NCI-H187 treated with DMSO at 0.1 percent for 48 hours (cell line): ENCODE measurements at regions not wholly inside any gene's neighbourhood (a gene's known extent, or its start where the extent isn't known, plus 50 kb on each side); places are given as distances from the start of the nearest gene placed in this dataset.
A peak's percentile ranks its signal among the peaks of the same experiment; 100 is the strongest.

Experiments used
- DNase-seq: peaks from one replicate; lab custom pipeline; 2025; lab: John Stamatoyannopoulos, UW

- DNase-seq: no peak
Observed at GRCh38 chr5:125696762-125697161, 726.4 kb upstream of the GRAMD2B start.

- DNase-seq: no peak
Observed at GRCh38 chr5:125698420-125698819, 724.8 kb upstream of the GRAMD2B start.

- DNase-seq: no peak
Observed at GRCh38 chr5:125699860-125700259, 723.3 kb upstream of the GRAMD2B start.

- DNase-seq: peak; percentile 89
Observed at GRCh38 chr5:125700380-125700861, 722.8 kb upstream of the GRAMD2B start.

- DNase-seq: no peak
Observed at GRCh38 chr5:125703616-125704015, 719.6 kb upstream of the GRAMD2B start.

- no peak for DNase-seq
Observed at GRCh38 chr5:125704888-125705287, 718.3 kb upstream of the GRAMD2B start.

- no peak for DNase-seq
Observed at GRCh38 chr5:125708583-125708982, 714.6 kb upstream of the GRAMD2B start.

GRCh38 chr5:125710745-125711144 is 712.5 kb upstream of the GRAMD2B start:
- no peak for DNase-seq

DNA sequence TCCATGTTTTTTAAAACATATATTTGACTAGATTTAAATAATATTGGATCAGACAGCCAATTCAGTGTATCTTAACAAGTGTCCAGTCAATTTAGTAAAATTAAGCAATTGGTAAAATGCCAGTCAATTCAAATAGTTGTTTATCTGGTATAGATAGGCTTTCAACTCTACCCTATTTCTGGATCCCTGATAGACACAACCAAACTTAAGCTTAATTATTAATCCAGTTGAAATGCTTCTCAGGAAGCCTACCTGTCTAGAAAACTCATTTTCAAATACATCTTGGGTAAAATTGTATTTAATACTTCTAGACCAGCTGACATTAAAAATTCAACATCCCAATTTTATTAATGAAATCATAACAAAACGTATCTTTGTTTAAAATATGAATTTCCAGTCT is 710.8 kb upstream of the GRAMD2B start:
- DNase-seq: no peak

- no peak for DNase-seq
Observed at GRCh38 chr5:125713109-125713805, 710.0 kb upstream of the GRAMD2B start.

DNA sequence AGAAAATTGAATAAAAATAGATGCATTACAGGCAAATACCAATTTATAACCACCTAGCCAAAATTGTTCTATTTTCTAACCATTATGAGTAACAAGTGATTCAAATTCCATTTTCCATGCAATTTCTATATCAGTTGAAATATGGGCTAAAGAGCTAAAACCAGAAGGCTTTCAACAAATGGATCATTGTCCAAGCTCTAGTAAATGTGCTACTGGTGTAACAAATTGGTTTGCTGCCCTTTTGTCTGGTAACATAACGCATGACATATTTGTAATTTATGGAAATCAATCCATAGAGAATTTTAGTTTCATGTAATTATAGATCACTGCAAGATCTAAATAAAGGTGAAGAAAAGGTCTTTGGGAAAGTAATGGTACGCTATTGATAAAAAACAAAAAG is 708.0 kb upstream of the GRAMD2B start:
- no peak for DNase-seq

DNA sequence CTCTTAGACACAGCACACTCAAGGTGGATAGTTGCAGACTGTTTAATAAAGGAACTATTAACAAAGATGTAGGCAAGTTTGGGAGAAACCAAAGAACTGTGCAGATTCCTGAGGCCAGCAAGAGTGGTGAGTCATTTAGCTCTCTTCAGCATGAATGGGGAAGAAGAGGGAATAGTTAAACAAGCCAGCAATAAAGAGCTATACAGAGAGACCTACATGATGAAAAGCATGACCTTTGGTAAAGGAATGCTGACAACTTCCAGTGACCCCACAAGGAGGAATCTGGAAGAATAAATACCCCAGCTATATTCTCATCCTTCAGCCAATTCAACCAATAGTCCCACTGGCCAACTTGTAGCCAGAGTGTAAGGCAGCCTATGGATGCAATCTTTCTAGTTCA is 706.0 kb upstream of the GRAMD2B start:
- DNase-seq: no peak

DNA sequence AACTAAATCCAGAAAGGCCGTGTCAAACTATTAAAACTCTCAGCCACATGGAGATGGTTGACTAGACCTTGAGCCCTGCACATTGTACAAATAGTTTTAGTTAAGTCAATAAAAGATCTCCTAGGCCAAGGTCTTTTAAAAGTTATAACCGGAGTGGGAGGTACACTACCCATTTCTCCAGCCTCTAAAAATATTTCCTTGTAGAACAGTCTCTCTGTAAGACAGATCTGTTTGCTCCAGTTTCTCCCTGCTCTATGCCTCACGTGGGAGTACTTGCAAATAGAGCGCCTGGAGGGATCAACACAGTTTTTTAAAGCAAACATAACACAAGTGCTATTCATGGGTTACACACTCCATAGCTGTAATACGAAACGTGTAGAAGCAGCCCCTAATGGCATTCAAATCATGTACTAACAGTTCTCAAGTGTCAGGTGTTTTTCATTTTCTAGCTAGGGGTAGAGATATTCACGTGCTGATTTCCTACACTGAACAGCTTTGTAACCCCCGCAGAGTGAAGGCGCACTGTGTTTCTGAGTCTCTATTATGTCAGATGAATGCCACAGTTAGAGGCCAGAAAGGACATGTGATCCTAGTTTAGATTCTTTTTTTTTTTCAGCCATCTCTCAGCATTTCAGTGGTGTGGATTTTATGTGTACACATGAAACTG is 703.4 kb upstream of the GRAMD2B start:
- DNase-seq: peak; percentile 98

DNA sequence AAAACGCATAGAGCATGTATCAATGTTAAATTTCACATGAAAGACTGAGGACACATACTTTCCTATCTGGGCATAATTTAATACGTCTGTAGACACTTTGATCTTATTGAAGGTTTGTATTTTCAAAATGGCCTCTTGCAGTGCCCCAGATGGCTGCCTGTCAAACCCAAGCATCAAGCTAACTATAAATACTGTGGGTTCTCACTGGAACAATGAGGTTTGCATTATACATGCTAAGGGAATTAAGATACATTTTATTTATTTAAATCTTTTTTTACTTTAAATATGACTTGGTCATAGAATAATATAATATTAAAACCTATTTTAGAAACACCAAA is 702.9 kb upstream of the GRAMD2B start:
- DNase-seq: no peak

DNA sequence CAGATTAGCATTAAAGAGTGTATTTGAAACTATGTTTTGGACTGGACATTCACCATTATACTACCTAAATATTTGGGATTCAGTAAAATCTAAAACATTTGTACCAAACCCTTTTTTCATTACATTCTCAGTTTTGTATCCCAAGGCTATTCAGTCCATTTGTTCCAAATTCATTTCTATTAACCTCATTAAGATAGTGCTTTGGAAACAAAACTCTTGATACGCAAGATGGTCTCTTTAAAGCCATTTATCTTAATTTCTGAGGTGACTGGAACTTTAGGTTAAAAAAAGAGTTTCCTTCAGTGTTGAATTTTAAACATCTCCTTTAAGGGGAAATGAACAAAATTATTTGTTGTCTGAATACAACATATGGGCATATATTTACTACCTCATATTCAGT is 702.5 kb upstream of the GRAMD2B start:
- no peak for DNase-seq

- DNase-seq: no peak
Observed at GRCh38 chr5:125722550-125722949, 700.7 kb upstream of the GRAMD2B start.

- DNase-seq: no peak
Observed at GRCh38 chr5:125725691-125726090, 697.5 kb upstream of the GRAMD2B start.

DNA sequence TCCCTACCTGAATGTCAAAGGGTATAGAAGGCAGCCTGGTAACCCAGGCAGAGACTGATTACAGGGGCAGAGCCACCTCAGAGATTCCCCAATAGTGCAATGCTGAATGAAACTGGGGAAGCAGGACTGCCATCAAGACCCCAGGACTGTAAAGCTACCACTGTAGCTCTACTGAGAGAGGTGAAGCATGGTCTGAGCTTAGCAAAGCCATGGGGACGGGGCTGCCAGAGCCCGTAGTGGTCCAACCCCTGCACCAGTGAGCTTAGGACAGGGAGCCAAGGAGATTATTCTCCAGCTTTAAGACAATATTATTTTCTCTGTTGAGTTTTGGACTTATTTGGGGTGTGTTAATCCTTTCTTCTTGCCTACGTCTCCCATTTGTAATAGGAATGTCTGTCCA is 679.3 kb upstream of the GRAMD2B start:
- no peak for DNase-seq

- DNase-seq: no peak
Observed at GRCh38 chr5:125746917-125747316, 676.3 kb upstream of the GRAMD2B start.

DNA sequence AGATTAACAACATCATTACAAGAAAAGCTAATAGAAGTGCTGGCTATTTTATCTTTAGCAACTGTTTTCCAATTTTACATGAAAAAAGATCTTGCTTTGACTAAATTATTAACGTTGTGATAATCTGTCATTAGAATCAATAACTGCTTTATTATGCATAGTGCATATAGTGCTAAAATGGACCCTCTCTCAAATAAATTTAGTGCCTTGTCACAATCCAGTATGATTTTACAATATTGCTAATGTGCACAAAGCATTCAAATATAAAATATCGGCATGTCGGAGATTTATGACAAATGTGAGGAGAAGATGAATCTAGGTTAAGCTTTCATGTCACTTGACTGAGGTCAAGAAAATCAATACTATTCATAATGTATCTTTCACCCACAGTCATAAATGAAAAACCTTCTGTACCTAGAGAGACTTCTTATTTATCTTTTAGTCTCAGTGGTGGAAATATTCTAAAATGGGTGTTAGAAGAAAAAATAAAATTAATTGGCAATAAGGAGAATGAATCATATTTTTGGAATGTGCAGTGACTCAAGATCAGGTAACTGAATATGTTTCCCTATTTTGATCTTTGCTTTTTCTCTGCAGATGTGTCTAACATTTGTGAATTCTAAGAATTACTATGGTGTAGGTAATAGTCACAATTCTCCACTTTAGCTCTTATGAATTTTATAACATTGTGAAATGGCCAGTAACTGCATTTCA is 672.9 kb upstream of the GRAMD2B start:
- no peak for DNase-seq

DNA sequence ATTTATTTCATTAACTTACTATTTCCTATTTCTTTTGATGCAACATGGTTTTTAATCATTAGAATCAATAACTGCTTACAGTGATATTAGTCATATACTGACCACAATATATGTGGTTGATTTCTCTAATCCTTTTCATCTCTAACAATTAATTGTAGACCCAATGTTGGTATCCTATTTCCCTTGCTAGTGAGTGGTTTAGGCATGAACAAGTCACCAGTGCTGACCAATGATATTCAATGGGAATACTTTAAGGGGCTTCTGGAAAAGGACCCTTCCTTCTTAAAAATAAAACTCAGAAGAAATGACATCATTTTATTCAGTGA is 672.4 kb upstream of the GRAMD2B start:
- no peak for DNase-seq

DNA sequence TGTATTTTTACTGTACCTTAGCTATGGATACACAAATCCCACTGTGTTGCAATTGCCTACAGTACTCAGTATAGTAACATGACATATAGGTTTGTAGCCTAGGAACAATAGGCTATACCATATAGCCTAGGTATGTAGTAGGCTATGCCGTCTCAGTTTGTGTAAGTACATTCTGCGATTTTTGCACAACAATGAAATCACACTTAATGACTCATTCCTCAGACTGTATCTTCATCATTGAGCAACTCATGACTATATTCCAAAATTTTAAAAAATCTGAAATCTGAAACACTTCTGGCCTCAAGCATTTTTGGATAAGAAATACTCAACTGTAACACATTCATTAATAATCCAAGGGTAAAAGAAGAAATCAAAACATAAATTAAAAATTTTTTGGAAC is 666.8 kb upstream of the GRAMD2B start:
- DNase-seq: no peak

GRCh38 chr5:125766706-125767105 is 656.5 kb upstream of the GRAMD2B start:
- no peak for DNase-seq
